HG03139 (cell line): ENCODE measurements at regions not wholly inside any gene's neighbourhood (a gene's known extent, or its start where the extent isn't known, plus 50 kb on each side); places are given as distances from the start of the nearest gene placed in this dataset.

Experiments used
- ATAC-seq: cut with Tn5 transposase; IDR thresholded peaks from one replicate; pipeline ENCODE4 v1.9.1; 2021; ENCODE audit not compliant: unreplicated experiment

- no peak for ATAC-seq
Observed at GRCh38 chr4:96093563-96093962, 253.7 kb downstream of the PDHA2 start.

- no peak for ATAC-seq
Observed at GRCh38 chr4:96094183-96094582, 254.3 kb downstream of the PDHA2 start.

GRCh38 chr4:96097040-96097607 is 257.2 kb downstream of the PDHA2 start:
- no peak for ATAC-seq

- ATAC-seq: no peak
Observed at GRCh38 chr4:96097693-96098092, 257.8 kb downstream of the PDHA2 start.

- ATAC-seq: no peak
Observed at GRCh38 chr4:96099031-96099430, 259.1 kb downstream of the PDHA2 start.

- no peak for ATAC-seq
Observed at GRCh38 chr4:96102541-96103026, 262.7 kb downstream of the PDHA2 start.

- no peak for ATAC-seq
Observed at GRCh38 chr4:96103086-96103485, 263.2 kb downstream of the PDHA2 start.

GRCh38 chr4:96108146-96108545 is 268.3 kb downstream of the PDHA2 start:
- no peak for ATAC-seq

GRCh38 chr4:96112631-96113030 is 272.7 kb downstream of the PDHA2 start:
- ATAC-seq: no peak

GRCh38 chr4:96120206-96120605 is 280.3 kb downstream of the PDHA2 start:
- ATAC-seq: no peak

- ATAC-seq: no peak
Observed at GRCh38 chr4:96126227-96126626, 286.3 kb downstream of the PDHA2 start.

- no peak for ATAC-seq
Observed at GRCh38 chr4:96131186-96131585, 291.3 kb downstream of the PDHA2 start.

GRCh38 chr4:96134806-96135205 is 294.9 kb downstream of the PDHA2 start:
- no peak for ATAC-seq

- no peak for ATAC-seq
Observed at GRCh38 chr4:96136056-96136455, 296.2 kb downstream of the PDHA2 start.

- no peak for ATAC-seq
Observed at GRCh38 chr4:96139251-96139929, 299.5 kb downstream of the PDHA2 start.

- ATAC-seq: no peak
Observed at GRCh38 chr4:96145601-96146000, 305.7 kb downstream of the PDHA2 start.

GRCh38 chr4:96146686-96147085 is 306.8 kb downstream of the PDHA2 start:
- no peak for ATAC-seq

GRCh38 chr4:96149894-96150293 is 310.0 kb downstream of the PDHA2 start:
- no peak for ATAC-seq

GRCh38 chr4:96150466-96150865 is 310.6 kb downstream of the PDHA2 start:
- no peak for ATAC-seq

- ATAC-seq: no peak
Observed at GRCh38 chr4:96152824-96153223, 312.9 kb downstream of the PDHA2 start.

GRCh38 chr4:96154676-96155075 is 314.8 kb downstream of the PDHA2 start:
- ATAC-seq: no peak

- no peak for ATAC-seq
Observed at GRCh38 chr4:96162636-96163035, 322.7 kb downstream of the PDHA2 start.

GRCh38 chr4:96164814-96165351 is 325.0 kb downstream of the PDHA2 start:
- no peak for ATAC-seq
